ENCODE measurements at regions not wholly inside any gene's neighbourhood (a gene's known extent, or its start where the extent isn't known, plus 50 kb on each side); places are given as distances from the start of the nearest gene placed in this dataset.
"Not testable (repeated sequence)": the region's sequence is repeated elsewhere in the genome, so short reads cannot be mapped to it uniquely, and the experiment has no call there.

DNA sequence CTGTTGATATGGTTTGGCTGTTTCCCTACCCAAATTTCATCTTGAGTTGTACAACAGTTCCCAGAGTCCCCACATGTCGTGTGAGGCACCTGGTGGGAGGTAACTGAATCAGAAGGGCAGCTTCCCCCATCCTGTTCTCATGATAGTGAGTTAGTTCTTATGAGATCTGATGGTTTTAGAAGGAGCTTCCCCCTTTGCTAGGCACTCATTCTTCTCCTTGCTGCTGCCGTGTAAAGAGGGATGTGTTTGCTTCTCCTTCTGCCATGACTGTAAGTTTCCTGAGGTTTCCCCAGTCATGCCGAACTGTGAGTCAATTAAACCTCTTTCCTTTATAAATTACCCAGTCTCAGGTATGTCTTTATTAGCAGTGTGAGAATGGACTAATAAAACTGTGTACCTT lies 54.7 kb upstream of the PPARGC1A start:
- not testable (repeated sequence) for TF ChIP-seq EP300, POLR2AphosphoS5 (IDR thresholded peaks at IDR 0.05)
- TF ChIP-seq, protein P1, sequence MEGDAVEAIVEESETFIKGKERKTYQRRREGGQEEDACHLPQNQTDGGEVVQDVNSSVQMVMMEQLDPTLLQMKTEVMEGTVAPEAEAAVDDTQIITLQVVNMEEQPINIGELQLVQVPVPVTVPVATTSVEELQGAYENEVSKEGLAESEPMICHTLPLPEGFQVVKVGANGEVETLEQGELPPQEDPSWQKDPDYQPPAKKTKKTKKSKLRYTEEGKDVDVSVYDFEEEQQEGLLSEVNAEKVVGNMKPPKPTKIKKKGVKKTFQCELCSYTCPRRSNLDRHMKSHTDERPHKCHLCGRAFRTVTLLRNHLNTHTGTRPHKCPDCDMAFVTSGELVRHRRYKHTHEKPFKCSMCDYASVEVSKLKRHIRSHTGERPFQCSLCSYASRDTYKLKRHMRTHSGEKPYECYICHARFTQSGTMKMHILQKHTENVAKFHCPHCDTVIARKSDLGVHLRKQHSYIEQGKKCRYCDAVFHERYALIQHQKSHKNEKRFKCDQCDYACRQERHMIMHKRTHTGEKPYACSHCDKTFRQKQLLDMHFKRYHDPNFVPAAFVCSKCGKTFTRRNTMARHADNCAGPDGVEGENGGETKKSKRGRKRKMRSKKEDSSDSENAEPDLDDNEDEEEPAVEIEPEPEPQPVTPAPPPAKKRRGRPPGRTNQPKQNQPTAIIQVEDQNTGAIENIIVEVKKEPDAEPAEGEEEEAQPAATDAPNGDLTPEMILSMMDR (IDR thresholded peaks at IDR 0.05): not testable (repeated sequence)

All from suprapubic skin (tissue), 4 donors.